ENCODE measurements at regions not wholly inside any gene's neighbourhood (a gene's known extent, or its start where the extent isn't known, plus 50 kb on each side); places are given as distances from the start of the nearest gene placed in this dataset.

DNA sequence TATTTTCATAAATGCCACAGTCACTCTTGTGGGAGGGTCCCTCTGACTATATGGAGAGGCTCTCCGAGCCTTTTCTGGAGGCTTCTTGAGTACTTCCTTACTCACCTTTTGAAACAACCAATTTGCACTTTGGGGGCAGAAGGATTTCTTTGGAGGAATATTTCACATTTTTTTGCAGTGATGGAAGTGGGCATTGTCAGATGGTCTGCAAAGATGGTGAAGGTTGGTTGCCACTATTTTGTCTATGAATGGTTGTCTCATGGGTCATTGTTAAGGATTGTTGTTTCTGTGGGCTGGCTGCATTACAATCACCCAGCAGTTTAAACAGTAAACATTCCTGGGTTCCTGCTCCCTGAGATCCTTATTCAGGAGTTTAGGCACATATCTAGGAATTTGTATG lies 388.2 kb downstream of the TMEM135 start:
- TF ChIP-seq JUND (IDR thresholded peaks at IDR 0.05; ENCODE audit: low read depth), result no peak
- no peak for DNase-seq (ENCODE audit: low read depth in 1 of 2, low spot score in 1 of 2)
- in situ Hi-C loops (cut with HindIII; ENCODE audit: low pct_unique_long_range_greater_than_20kb, low sequenced_read_pairs), result no loop called here

DNA sequence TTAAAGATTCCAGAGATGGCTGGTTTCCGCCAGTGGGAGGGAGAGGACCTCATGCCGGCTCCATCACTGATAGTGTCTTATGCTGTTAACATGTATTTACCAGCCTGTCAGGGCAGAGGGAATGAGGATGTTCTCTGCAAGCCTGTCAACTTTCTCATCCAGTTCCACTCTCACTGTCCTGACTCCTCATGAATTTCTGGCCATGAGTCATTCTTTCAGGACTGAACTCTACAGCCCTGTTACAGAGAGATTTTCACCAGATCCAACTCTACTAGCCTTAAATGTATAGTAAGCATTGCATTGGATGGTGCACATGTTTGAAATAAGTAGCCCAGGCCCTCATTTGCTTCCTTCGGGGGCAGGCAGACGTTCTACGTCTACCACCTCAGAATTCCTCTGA lies 387.7 kb downstream of the TMEM135 start:
- in situ Hi-C loops (cut with HindIII; ENCODE audit: low pct_unique_long_range_greater_than_20kb, low sequenced_read_pairs), result no loop called here
- DNase-seq (ENCODE audit: low read depth in 1 of 2, low spot score in 1 of 2), result no peak
- no peak for TF ChIP-seq JUND (IDR thresholded peaks at IDR 0.05; ENCODE audit: low read depth)

DNA sequence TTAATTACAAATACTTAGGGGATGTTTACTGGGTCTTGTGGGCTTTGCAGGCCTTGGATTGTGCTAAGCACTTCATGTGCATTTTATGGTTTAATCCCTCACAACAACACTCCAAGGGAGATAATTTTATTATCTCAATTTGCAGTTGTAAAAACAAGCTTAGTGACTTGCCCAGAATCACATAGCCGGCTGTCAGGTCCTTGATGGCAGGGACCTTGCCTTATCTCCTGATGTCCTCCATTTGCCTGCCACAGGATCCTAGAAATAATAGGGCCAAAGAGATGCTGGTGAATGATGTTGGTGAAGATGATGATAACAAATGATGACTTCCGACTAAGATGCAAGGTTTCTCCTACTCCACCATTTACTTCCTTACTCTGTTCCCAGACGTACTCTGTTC lies 385.4 kb downstream of the TMEM135 start:
- in situ Hi-C loops (cut with HindIII; ENCODE audit: low pct_unique_long_range_greater_than_20kb, low sequenced_read_pairs), result no loop called here
- no peak for TF ChIP-seq JUND (IDR thresholded peaks at IDR 0.05; ENCODE audit: low read depth)

DNA sequence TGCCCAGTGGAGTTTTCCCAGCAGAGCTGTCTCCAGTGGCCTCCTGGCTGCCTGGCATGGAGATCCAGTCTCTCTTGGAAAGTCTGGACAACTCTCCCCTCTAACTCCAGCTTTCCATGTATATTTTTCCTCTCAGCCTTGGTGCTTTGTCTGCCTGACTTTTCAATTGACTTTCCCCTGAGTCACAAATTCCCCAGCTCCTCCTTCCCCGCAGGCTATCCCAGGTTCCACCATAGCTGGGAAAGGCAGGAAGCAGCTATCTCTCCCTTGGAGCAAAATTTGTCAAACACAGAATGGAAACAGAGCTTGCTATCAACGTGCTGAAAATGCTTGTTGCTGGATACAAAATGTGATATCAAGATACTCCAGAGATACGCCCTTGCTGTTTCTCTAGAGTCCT lies 384.8 kb downstream of the TMEM135 start:
- DNase-seq (ENCODE audit: low read depth in 1 of 2, low spot score in 1 of 2), result no peak
- in situ Hi-C loops (cut with HindIII; ENCODE audit: low pct_unique_long_range_greater_than_20kb, low sequenced_read_pairs), result no loop called here
- no peak for TF ChIP-seq JUND (IDR thresholded peaks at IDR 0.05; ENCODE audit: low read depth)

More for the DNA sequence above, 385.4 kb downstream of the TMEM135 start:
- DNase-seq (ENCODE audit: low read depth in 1 of 2, low spot score in 1 of 2), result no peak

DNA sequence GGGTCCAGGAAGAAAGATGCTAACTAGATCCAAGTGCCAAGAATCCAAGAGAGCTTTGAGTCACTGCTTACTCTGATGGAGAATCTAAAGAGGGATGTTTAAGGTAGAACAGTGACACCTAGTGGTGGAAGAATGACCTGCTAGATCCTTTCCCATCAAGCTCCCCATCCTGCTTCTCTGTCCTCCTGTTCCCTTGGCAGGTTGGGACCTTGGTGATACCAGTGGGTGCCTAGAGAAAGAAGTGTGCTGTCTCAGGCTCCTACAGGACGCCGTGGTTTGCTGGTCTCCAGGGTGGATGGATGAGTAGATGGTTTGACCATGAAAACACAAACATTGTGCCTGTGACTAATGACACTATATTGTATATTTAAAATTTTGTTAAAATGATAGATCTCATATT lies 383.7 kb downstream of the TMEM135 start:
- no peak for TF ChIP-seq JUND (IDR thresholded peaks at IDR 0.05; ENCODE audit: low read depth)
- in situ Hi-C loops (cut with HindIII; ENCODE audit: low pct_unique_long_range_greater_than_20kb, low sequenced_read_pairs), result no loop called here
- DNase-seq (ENCODE audit: low read depth in 1 of 2, low spot score in 1 of 2), result peak; percentile 53 to 87

DNA sequence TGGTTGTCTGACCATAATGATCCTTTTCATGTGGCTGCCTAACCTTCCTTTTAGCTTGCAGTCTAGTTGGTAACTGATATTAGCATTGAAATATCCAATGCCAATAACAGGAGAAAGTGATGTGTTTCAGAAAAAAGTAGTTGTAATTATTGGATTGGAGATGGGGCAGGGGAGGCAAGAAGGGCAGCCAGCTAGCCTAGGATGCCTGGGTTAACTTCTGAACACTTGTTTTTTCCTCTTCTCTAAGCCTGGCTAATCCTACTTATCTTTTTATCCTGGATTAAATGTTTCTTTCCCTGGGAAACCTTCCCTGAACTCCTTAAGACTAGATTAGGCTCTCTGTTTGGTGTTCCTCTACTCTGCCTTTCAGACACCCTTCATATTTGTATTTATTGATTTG lies 380.2 kb downstream of the TMEM135 start:
- TF ChIP-seq JUND (IDR thresholded peaks at IDR 0.05; ENCODE audit: low read depth), result no peak
- in situ Hi-C loops (cut with HindIII; ENCODE audit: low pct_unique_long_range_greater_than_20kb, low sequenced_read_pairs), result no loop called here
- no peak for DNase-seq (ENCODE audit: low read depth in 1 of 2, low spot score in 1 of 2)

DNA sequence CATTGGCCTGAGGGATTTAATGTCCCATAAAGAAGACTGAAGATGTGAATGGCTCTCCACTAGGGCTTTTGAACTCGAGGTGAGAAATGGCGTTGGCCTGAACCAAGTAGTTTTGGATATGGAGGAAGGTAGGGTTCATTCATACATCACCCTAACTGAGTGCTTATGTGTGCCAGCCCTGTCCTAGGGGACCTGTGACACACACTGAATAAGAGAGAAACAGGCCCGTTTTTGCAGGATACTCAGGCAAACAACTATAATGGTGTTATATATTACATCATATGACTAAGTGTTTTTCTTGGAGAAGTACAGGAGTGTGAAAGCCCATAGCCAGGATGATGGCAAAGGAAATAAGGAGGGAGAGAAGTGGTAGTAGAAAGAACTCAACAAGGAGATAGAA lies 368.1 kb downstream of the TMEM135 start:
- TF ChIP-seq JUND (IDR thresholded peaks at IDR 0.05; ENCODE audit: low read depth), result no peak
- DNase-seq (ENCODE audit: low read depth in 1 of 2, low spot score in 1 of 2), result no peak
- in situ Hi-C loops (cut with HindIII; ENCODE audit: low pct_unique_long_range_greater_than_20kb, low sequenced_read_pairs), result no loop called here

DNA sequence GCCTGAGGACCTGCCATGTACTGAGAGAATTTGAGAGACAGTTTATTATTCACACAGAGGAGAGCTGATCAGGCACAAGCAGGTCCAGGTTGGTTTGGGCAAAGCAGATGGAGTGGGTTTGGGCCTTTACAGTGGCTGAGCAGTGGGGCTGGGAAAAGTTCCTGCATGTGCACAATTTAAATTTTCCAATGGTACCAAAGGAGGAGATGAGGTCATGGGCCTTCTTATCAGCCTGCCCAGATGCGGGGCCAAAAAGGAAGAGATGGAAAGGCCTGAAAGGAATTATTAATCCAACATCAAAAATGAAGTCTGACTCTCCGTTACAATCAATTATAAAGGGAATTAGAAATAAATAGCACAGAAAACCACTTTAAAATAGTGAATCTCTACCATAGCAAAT lies 367.6 kb downstream of the TMEM135 start:
- DNase-seq (ENCODE audit: low read depth in 1 of 2, low spot score in 1 of 2), result no peak
- in situ Hi-C loops (cut with HindIII; ENCODE audit: low pct_unique_long_range_greater_than_20kb, low sequenced_read_pairs), result no loop called here

DNA sequence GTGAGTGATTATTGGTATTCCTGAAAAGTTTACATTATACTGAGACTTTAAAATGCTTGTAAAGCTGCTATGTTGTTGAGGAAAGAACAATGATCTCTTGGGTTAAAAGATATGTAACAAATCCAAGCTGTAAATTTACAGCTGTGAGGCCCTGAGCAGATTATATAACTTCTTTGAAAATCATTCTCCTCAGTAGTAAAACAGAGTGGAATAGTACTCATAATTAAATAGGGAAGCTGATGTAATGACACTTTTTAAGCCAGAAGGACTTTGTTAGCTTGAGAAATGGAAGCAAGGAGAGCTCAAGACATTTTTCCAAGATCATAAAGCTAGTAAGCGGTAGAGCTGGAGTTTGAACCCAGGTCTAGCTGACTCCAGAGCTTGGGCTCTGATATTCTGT lies 363.9 kb downstream of the TMEM135 start:
- no peak for DNase-seq (ENCODE audit: low read depth in 1 of 2, low spot score in 1 of 2)
- TF ChIP-seq JUND (IDR thresholded peaks at IDR 0.05; ENCODE audit: low read depth), result no peak
- in situ Hi-C loops (cut with HindIII; ENCODE audit: low pct_unique_long_range_greater_than_20kb, low sequenced_read_pairs), result no loop called here

More for the DNA sequence above, 367.6 kb downstream of the TMEM135 start:
- TF ChIP-seq JUND (IDR thresholded peaks at IDR 0.05; ENCODE audit: low read depth), result no peak

DNA sequence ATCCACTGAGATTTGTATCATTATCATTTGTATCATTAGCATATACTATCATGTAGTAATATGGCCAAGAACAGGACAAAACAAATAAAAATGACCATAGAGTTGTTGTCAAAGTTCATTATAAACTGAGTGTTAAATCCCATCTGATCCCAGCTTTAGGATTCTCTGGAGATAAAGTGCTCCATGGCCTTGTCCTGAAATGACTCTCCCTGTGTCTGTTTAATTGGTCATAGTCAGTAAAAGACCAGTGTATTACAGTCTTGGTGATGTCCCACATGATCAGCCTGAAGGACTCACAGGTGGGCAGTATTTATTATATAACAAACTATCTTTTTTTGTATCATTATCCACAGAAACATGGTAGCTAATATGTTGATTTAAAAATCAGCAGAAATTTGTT lies 361.6 kb downstream of the TMEM135 start:
- no peak for DNase-seq (ENCODE audit: low read depth in 1 of 2, low spot score in 1 of 2)
- no peak for TF ChIP-seq JUND (IDR thresholded peaks at IDR 0.05; ENCODE audit: low read depth)
- in situ Hi-C loops (cut with HindIII; ENCODE audit: low pct_unique_long_range_greater_than_20kb, low sequenced_read_pairs), result no loop called here

DNA sequence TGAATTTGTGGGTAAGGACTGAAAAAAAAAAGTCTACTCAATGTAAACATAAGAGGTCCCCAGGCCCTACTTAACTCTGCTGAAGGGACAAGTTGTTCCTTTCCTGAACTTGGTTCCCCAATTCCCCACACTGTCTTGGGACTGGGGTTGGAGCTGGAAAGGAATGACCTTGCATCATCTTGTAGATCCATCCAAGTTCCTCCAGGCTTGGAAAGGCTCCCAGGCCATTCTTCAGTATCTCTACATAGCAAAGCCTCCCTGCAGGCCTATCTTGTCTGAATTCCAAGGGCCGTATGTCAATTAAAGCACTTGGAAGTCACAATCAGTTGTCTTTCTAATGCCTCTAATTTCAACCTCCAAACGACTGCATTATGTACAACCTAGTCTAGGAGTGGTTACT lies 361.2 kb downstream of the TMEM135 start:
- no peak for TF ChIP-seq JUND (IDR thresholded peaks at IDR 0.05; ENCODE audit: low read depth)
- in situ Hi-C loops (cut with HindIII; ENCODE audit: low pct_unique_long_range_greater_than_20kb, low sequenced_read_pairs), result no loop called here
- DNase-seq (ENCODE audit: low read depth in 1 of 2, low spot score in 1 of 2), result no peak

DNA sequence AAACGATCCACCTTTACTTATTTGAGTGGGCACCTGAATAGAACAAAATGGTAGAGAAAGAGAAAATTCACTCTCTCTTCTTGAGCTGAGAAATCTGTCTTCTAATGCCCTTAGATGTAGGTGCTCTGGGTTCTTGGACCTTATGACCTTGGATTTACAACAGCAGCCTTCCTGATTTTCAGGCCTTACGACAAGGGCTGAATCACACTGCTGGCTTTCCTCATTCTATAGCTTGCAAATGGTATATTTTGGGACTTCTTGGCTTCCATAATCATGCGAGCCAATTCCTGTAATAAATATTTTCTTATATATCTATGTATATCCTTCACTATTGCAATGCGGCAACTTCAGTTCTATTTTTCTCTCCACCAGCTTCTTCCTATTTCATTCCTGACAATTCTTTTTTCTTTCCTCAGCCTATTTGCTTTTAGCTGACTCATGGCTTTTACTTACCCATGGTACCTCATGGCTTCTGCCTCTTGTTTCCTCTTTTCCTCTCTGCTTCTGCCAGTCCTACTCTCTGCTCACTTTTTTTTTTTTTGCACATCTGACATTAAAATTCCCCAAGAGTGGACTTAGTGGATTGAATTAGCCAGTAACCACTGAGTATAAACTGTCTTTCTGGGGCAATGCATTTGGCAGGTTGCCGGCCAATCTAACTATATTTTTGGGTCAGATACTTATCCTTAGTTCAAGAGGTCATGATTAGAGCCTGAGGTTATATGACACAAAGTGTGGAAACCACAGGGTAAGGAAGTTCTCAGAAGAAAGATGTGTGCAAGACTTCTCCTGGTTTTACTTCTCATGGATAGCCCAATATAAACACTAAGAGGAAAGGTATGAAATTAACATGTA lies 359.5 kb downstream of the TMEM135 start:
- TF ChIP-seq JUND (IDR thresholded peaks at IDR 0.05; ENCODE audit: low read depth), result no peak
- peak in 1 of 2 experiments; percentile 29 for DNase-seq (ENCODE audit: low read depth in 1 of 2, low spot score in 1 of 2)

DNA sequence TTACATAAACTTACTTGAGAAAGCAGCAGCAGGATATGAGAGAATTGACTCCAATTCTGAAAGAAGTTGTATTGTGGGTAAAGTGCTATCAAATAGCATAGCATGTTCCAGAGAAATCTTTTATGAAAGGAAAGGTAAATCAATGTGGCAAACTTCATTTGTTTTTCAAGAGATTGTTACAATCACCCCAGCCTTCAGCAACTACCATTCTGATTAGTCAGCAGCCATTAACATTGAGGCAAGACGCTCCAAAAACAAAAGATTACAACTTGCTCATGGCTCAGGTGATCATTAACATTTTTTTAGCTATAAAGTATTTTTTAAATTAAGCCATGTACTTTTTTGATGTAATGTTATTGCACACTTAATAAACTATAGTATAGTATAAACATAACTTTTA lies 357.2 kb downstream of the TMEM135 start:
- TF ChIP-seq JUND (IDR thresholded peaks at IDR 0.05; ENCODE audit: low read depth), result no peak
- in situ Hi-C loops (cut with HindIII; ENCODE audit: low pct_unique_long_range_greater_than_20kb, low sequenced_read_pairs), result no loop called here
- DNase-seq (ENCODE audit: low read depth in 1 of 2, low spot score in 1 of 2), result no peak

More for the DNA sequence above, 359.5 kb downstream of the TMEM135 start:
- in situ Hi-C loops (cut with HindIII; ENCODE audit: low pct_unique_long_range_greater_than_20kb, low sequenced_read_pairs), result no loop called here

DNA sequence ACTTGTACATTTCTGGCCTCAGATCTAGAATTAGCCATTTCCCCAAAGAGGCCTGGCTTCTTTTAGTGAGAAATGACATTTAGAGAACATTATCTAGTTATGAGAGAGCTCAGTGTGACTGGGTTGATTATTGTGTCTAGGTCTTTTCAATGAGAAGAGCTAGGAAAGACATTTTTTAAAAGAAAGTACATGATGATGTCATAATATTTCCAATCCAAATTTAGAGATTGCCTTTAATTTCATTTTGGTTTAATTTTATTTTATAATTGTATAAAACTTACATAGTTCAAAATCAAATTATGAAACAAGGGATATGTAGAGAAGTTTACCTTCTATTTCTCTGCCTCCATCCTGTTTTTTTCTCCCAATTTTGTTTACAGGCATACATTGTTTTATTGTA lies 354.9 kb downstream of the TMEM135 start:
- DNase-seq (ENCODE audit: low read depth in 1 of 2, low spot score in 1 of 2), result no peak
- in situ Hi-C loops (cut with HindIII; ENCODE audit: low pct_unique_long_range_greater_than_20kb, low sequenced_read_pairs), result no loop called here
- TF ChIP-seq JUND (IDR thresholded peaks at IDR 0.05; ENCODE audit: low read depth), result no peak
